Trophoblast cell (in vitro differentiated cells and primary cell): ENCODE measurements at regions not wholly inside any gene's neighbourhood (a gene's known extent, or its start where the extent isn't known, plus 50 kb on each side); places are given as distances from the start of the nearest gene placed in this dataset.

ENCODE experiments used
- DNase-seq, 2 donors: peaks; one replicate each; pipeline ENCODE4 v3.0.0-alpha.2; 2016
- H2AFZ ChIP-seq: 2 replicates; pipeline ENCODE4 v1.6.1; 2013; ENCODE audit warnings: low read length, moderate library complexity, mild to moderate bottlenecking; ENCODE audit not compliant: insufficient read depth, poor library complexity
- H2AK5ac ChIP-seq: 2 replicates; pipeline ENCODE4 v1.6.1; 2013; ENCODE audit warnings: mild to moderate bottlenecking, low read length
- H2BK120ac ChIP-seq: 2 replicates; pipeline ENCODE4 v1.6.1; 2013; ENCODE audit warnings: low read length, mild to moderate bottlenecking, moderate library complexity; ENCODE audit not compliant: insufficient read depth, poor library complexity
- H2BK12ac ChIP-seq: 2 replicates; pipeline ENCODE4 v1.6.1; 2013; ENCODE audit warnings: mild to moderate bottlenecking, low read length, moderate library complexity
- H2BK5ac ChIP-seq: 2 replicates; pipeline ENCODE4 v1.6.1; 2013; ENCODE audit warnings: low read length, low read depth, moderate library complexity, mild to moderate bottlenecking; ENCODE audit not compliant: poor library complexity
- H3K14ac ChIP-seq: 2 replicates; pipeline ENCODE4 v1.6.1; 2013; ENCODE audit warnings: mild to moderate bottlenecking, low read length
- H3K18ac ChIP-seq: 2 replicates; pipeline ENCODE4 v1.6.1; 2013; ENCODE audit warnings: mild to moderate bottlenecking, low read length
- H3K23ac ChIP-seq: 2 replicates; pipeline ENCODE4 v1.6.1; 2013; ENCODE audit warnings: low read length
- H3K27ac ChIP-seq: 2 replicates; pipeline ENCODE4 v1.5.1; 2013; ENCODE audit warnings: low read depth, mild to moderate bottlenecking, inconsistent platforms, low read length, moderate library complexity
- H3K27me3 ChIP-seq: 2 replicates; pipeline ENCODE4 v1.6.1; 2013; ENCODE audit warnings: inconsistent platforms, mild to moderate bottlenecking, low read length, moderate library complexity; ENCODE audit not compliant: insufficient read depth
- H3K36me3 ChIP-seq, 2 experiments: 1 replicate in 1 of 2; 2 replicates in 1 of 2; pipeline ENCODE4 v1.6.1; 2013; ENCODE audit warnings: low read length in 2 of 2, mild to moderate bottlenecking in 2 of 2, moderate library complexity in 1 of 2; ENCODE audit not compliant: insufficient read depth in 2 of 2, control insufficient read depth in 1 of 2
- H3K4ac ChIP-seq: 2 replicates; pipeline ENCODE4 v1.6.1; 2013; ENCODE audit warnings: low read depth, mild to moderate bottlenecking, low read length, moderate library complexity
- H3K4me1 ChIP-seq, 2 experiments: 1 replicate in 1 of 2; 2 replicates in 1 of 2; pipeline ENCODE4 v1.6.1; 2013; ENCODE audit warnings: low read length in 2 of 2, mild to moderate bottlenecking in 2 of 2, moderate library complexity in 1 of 2; ENCODE audit not compliant: insufficient read depth in 2 of 2, control insufficient read depth in 1 of 2
- H3K4me2 ChIP-seq: 2 replicates; pipeline ENCODE4 v1.6.1; 2013; ENCODE audit warnings: inconsistent platforms, mild to moderate bottlenecking, low read length, moderate library complexity
- H3K4me3 ChIP-seq: 2 replicates; pipeline ENCODE4 v1.5.1; 2013; ENCODE audit warnings: mild to moderate bottlenecking, low read depth, low read length, inconsistent platforms
- H3K79me1 ChIP-seq: one replicate; pipeline ENCODE4 v1.6.1; 2013; ENCODE audit warnings: low read length
- H3K79me2 ChIP-seq: 2 replicates; pipeline ENCODE4 v1.6.1; 2013; ENCODE audit warnings: low read length, mild to moderate bottlenecking; ENCODE audit not compliant: control insufficient read depth, insufficient read depth, poor library complexity
- H3K9ac ChIP-seq: 2 replicates; pipeline ENCODE4 v1.6.1; 2013; ENCODE audit warnings: mild to moderate bottlenecking, low read length
- H3K9me3 ChIP-seq: 2 replicates; pipeline ENCODE4 v1.6.1; 2013; ENCODE audit warnings: low read depth, mild to moderate bottlenecking, control low read depth, inconsistent platforms, low read length; ENCODE audit not compliant: insufficient read depth
- H4K12ac ChIP-seq: 2 replicates; pipeline ENCODE4 v1.6.1; 2013; ENCODE audit warnings: low read depth, mild to moderate bottlenecking, low read length, moderate library complexity
- H4K8ac ChIP-seq: 2 replicates; pipeline ENCODE4 v1.6.1; 2013; ENCODE audit warnings: low read depth, mild to moderate bottlenecking, low read length, moderate library complexity
- H4K91ac ChIP-seq: one replicate; pipeline ENCODE4 v1.6.1; 2013; ENCODE audit warnings: low read depth, mild to moderate bottlenecking, low read length, moderate library complexity
- WGBS: extraction: QIAGEN DNeasy Blood & Tissue Kit; methylation state at CpG from one replicate; pipeline ENCODE4 v1.1.7; 2013; ENCODE audit warnings: missing lambda C conversion rate; ENCODE audit not compliant: insufficient read length, insufficient coverage; ENCODE audit errors: extremely low coverage; 5-methylcytosine and 5-hydroxymethylcytosine counted together

GRCh38 chr12:68414988-68415387 lies 82.8 kb upstream of the MDM1 start:
- Histone ChIP-seq H3K36me3 (no peaks in the 10 kb centered on the region), H3K9ac (no peak overlapping the region), H3K4me3 (no peak overlapping the region), H2AFZ (no peak overlapping the region), H3K4ac (no peak overlapping the region), H3K9me3 (no peaks in the 10 kb centered on the region), H3K4me1 (no peaks in the 10 kb centered on the region), H4K91ac (no peak overlapping the region), H4K8ac (no peak overlapping the region), H2BK5ac (no peak overlapping the region), H2BK12ac (no peak overlapping the region), H3K79me2 (no peaks in the 10 kb centered on the region), H3K18ac (no peak overlapping the region), H3K14ac (no peak overlapping the region), H3K27ac (no peak overlapping the region), H2BK120ac (no peak overlapping the region), H3K4me2 (no peak overlapping the region), H3K23ac (no peak overlapping the region), H3K79me1 (no peaks in the 10 kb centered on the region), H4K12ac (no peak overlapping the region), H2AK5ac (no peak overlapping the region), H3K27me3 (no peaks in the 10 kb centered on the region)
- no peak for DNase-seq
- no CpG with 5 or more reads among the region's 2 CpGs for WGBS

GRCh38 chr12:68416350-68416749 lies 84.2 kb upstream of the MDM1 start:
- Histone ChIP-seq H3K9ac (no peak overlapping the region), H3K4ac (no peak overlapping the region), H3K18ac (no peak overlapping the region), H3K4me1 (no peaks in the 10 kb centered on the region), H3K27ac (no peak overlapping the region), H3K79me2 (no peaks in the 10 kb centered on the region), H4K12ac (no peak overlapping the region), H2BK12ac (no peak overlapping the region), H2BK120ac (no peak overlapping the region), H3K14ac (no peak overlapping the region), H3K4me3 (no peak overlapping the region), H4K91ac (no peak overlapping the region), H2BK5ac (no peak overlapping the region), H3K79me1 (no peaks in the 10 kb centered on the region), H3K36me3 (no peaks in the 10 kb centered on the region), H3K4me2 (no peak overlapping the region), H3K27me3 (no peaks in the 10 kb centered on the region), H2AFZ (no peak overlapping the region), H2AK5ac (no peak overlapping the region), H4K8ac (no peak overlapping the region), H3K9me3 (no peaks in the 10 kb centered on the region), H3K23ac (no peak overlapping the region)
- no CpG with 5 or more reads among the region's 6 CpGs for WGBS
- DNase-seq: no peak

GRCh38 chr12:68416826-68417225 lies 84.7 kb upstream of the MDM1 start:
- H3K27ac ChIP-seq: no peak overlapping the region
- no peak overlapping the region for H2BK5ac ChIP-seq
- no peak overlapping the region for H3K4ac ChIP-seq
- no peak overlapping the region for H2BK12ac ChIP-seq
- no peak overlapping the region for H3K9ac ChIP-seq
- no peaks in the 10 kb centered on the region for H3K9me3 ChIP-seq
- no peak overlapping the region for H2AFZ ChIP-seq
- H3K23ac ChIP-seq: no peak overlapping the region
- no peaks in the 10 kb centered on the region for H3K79me2 ChIP-seq
- no CpG with 5 or more reads among the region's 5 CpGs for WGBS
- H3K27me3 ChIP-seq: no peaks in the 10 kb centered on the region
- no peaks in the 10 kb centered on the region for H3K4me1 ChIP-seq
- H3K4me3 ChIP-seq: no peak overlapping the region
- DNase-seq: peak; percentile 87 to 91
- no peak overlapping the region for H4K8ac ChIP-seq
- no peak overlapping the region for H3K14ac ChIP-seq
- H2AK5ac ChIP-seq: no peak overlapping the region
- no peak overlapping the region for H3K4me2 ChIP-seq
- H4K91ac ChIP-seq: no peak overlapping the region
- H3K36me3 ChIP-seq: no peaks in the 10 kb centered on the region
- no peak overlapping the region for H4K12ac ChIP-seq
- no peaks in the 10 kb centered on the region for H3K79me1 ChIP-seq
- H3K18ac ChIP-seq: no peak overlapping the region
- H2BK120ac ChIP-seq: no peak overlapping the region

GRCh38 chr12:68418137-68418460 lies 85.9 kb upstream of the MDM1 start:
- no peak for DNase-seq
- Histone ChIP-seq H4K8ac (no peak overlapping the region), H3K23ac (no peak overlapping the region), H3K18ac (no peak overlapping the region), H2BK5ac (no peak overlapping the region), H2AK5ac (no peak overlapping the region), H3K4ac (no peak overlapping the region), H3K79me2 (no peaks in the 10 kb centered on the region), H3K14ac (no peak overlapping the region), H3K27me3 (no peaks in the 10 kb centered on the region), H3K36me3 (no peaks in the 10 kb centered on the region), H3K4me3 (no peak overlapping the region), H3K79me1 (no peaks in the 10 kb centered on the region), H3K4me2 (no peak overlapping the region), H2AFZ (no peak overlapping the region), H2BK12ac (no peak overlapping the region), H4K12ac (no peak overlapping the region), H3K9ac (no peak overlapping the region), H4K91ac (no peak overlapping the region), H3K4me1 (no peaks in the 10 kb centered on the region), H3K9me3 (no peaks in the 10 kb centered on the region), H2BK120ac (no peak overlapping the region), H3K27ac (no peak overlapping the region)
